ENCODE measurements at regions not wholly inside any gene's neighbourhood (a gene's known extent, or its start where the extent isn't known, plus 50 kb on each side); places are given as distances from the start of the nearest gene placed in this dataset.

- TF ChIP-seq POLR2A (IDR thresholded peaks at IDR 0.05), result no peak
- no peak for TF ChIP-seq CTCF (IDR thresholded peaks at IDR 0.05)
- TF ChIP-seq POLR2AphosphoS5 (IDR thresholded peaks at IDR 0.05), result no peak
These were observed 87.8 kb upstream of the RAB6C start for GRCh38 chr2:129891341-129892320.

Data from gastroesophageal sphincter (tissue), 3 donors.